A673 (cell line): ENCODE measurements at regions not wholly inside any gene's neighbourhood (a gene's known extent, or its start where the extent isn't known, plus 50 kb on each side); places are given as distances from the start of the nearest gene placed in this dataset.

Source experiments
- BruUV-seq: library from RNA; stranded (reverse); fragments of 400-500 nt; replicated peaks from 2 replicates; lab custom pipeline; 2021; lab: Mats Ljungman, UMichigan
- CTCF ChIA-PET: fragments of 300-600 bp; sonication (Branson Sonifier 250); formaldehyde crosslinking; loops from one replicate; lab custom pipeline; 2022; ENCODE audit warnings: antibody characterized with exemption; lab: Charles Lee
- POLR2A ChIA-PET: fragments of 300-600 bp; sonication (Branson Sonifier 250); formaldehyde crosslinking; loops from one replicate; lab custom pipeline; 2022; ENCODE audit warnings: antibody characterized with exemption; ENCODE audit not compliant: low non-redundant PET; lab: Charles Lee
- DNase-seq: peaks from one replicate; pipeline ENCODE4 v3.0.0-alpha.2; 2015; ENCODE audit warnings: low spot score
- H3K27ac ChIP-seq: fragments of 200-600 bp; sonication (generic); 2 replicates; pipeline ENCODE4 v1.5.1; 2016; ENCODE audit warnings: mixed run types, low read depth, mild to moderate bottlenecking, mixed read lengths, antibody characterized with exemption, low read length; ENCODE audit not compliant: poor library complexity, severe bottlenecking
- H3K27me3 ChIP-seq: fragments of 200-600 bp; sonication (generic); replicated peaks from 2 replicates; pipeline ENCODE4 v1.6.1; 2017; ENCODE audit warnings: mixed run types, low read depth, mild to moderate bottlenecking, mixed read lengths, antibody characterized with exemption, low read length; ENCODE audit not compliant: insufficient read depth, poor library complexity
- H3K36me3 ChIP-seq: fragments of 200-600 bp; sonication (generic); 2 replicates; pipeline ENCODE4 v1.6.1; 2016; ENCODE audit warnings: mixed run types, mild to moderate bottlenecking, mixed read lengths, antibody characterized with exemption, low read length; ENCODE audit not compliant: insufficient read depth, poor library complexity, severe bottlenecking
- H3K4me1 ChIP-seq: fragments of 200-600 bp; sonication (generic); 2 replicates; pipeline ENCODE4 v1.6.1; 2017; ENCODE audit warnings: mixed run types, mild to moderate bottlenecking, mixed read lengths, antibody characterized with exemption, low read length; ENCODE audit not compliant: insufficient read depth, poor library complexity, severe bottlenecking
- H3K4me3 ChIP-seq: fragments of 200-600 bp; sonication (generic); 2 replicates; pipeline ENCODE4 v1.5.1; 2016; ENCODE audit warnings: low read depth, mixed run types, mild to moderate bottlenecking, mixed read lengths, low read length; ENCODE audit not compliant: poor library complexity, severe bottlenecking
- H3K9me3 ChIP-seq: fragments of 200-600 bp; sonication (generic); 2 replicates; pipeline ENCODE4 v1.6.1; 2016; ENCODE audit warnings: mixed run types, low read depth, mild to moderate bottlenecking, mixed read lengths, antibody characterized with exemption, low read length; ENCODE audit not compliant: poor library complexity, severe bottlenecking
- CTCF ChIP-seq: fragments of 300-800, 200-600 bp; sonication (generic); conservative IDR thresholded peaks from 2 replicates; pipeline ENCODE4 v1.5.1; 2017; ENCODE audit warnings: low read depth, mild to moderate bottlenecking, antibody characterized with exemption, low read length, moderate library complexity, mixed read lengths
- EZH2 ChIP-seq: fragments of 200-600 bp; sonication (generic); IDR thresholded peaks from 2 replicates; pipeline ENCODE4 v1.6.1; 2017; ENCODE audit warnings: borderline replicate concordance, low read depth, mild to moderate bottlenecking, mixed read lengths, antibody characterized with exemption, low read length; ENCODE audit not compliant: poor library complexity, severe bottlenecking
- intact Hi-C: fragments of 100-400 bp; cut with micrococcal nuclease; formaldehyde crosslinking; loops from one replicate; pipeline ENCODE4 v1.10.0; 2022; ENCODE audit not compliant: unreplicated experiment

- no peaks in the 10 kb centered on the region for H3K27me3 ChIP-seq
- TF ChIP-seq EZH2 (no peak), CTCF (peak; percentile 54)
- H3K27ac ChIP-seq: peak overlapping the region; percentile 76
- H3K4me1 ChIP-seq: peaks cover 33% of the 10 kb centered on the region
- intact Hi-C loops: loop anchor here (2.0 to 10.0 kb wide), 3 partner anchors 136 to 1288 kb away; no protein-coding TSS in a partner anchor
- H3K4me3 ChIP-seq: no peak overlapping the region
- ChIA-PET CTCF (interaction anchor here (0.6 to 0.7 kb wide), 4 partner anchors 131 to 180 kb away, joined by 3 to 7 read pairs (median 4); no protein-coding TSS in a partner anchor), POLR2A (interaction anchor here (0.9 kb wide), 1 partner anchor 1292 kb away, joined by 3 read pairs; no protein-coding TSS in a partner anchor)
- BruUV-seq: no TSS peak
- no peaks in the 10 kb centered on the region for H3K9me3 ChIP-seq
- DNase-seq: peak; percentile 86
- H3K36me3 ChIP-seq: no peaks in the 10 kb centered on the region
Measured at GRCh38 chr2:199602271-199602895, 144.6 kb upstream of the SATB2 start.

GRCh38 chr2:199596549-199596948 is 138.8 kb upstream of the SATB2 start:
- Histone ChIP-seq H3K27me3 (no peaks in the 10 kb centered on the region), H3K9me3 (no peaks in the 10 kb centered on the region), H3K27ac (no peak overlapping the region), H3K4me1 (peaks cover 7% of the 10 kb centered on the region), H3K4me3 (no peak overlapping the region), H3K36me3 (no peaks in the 10 kb centered on the region)
- intact Hi-C loops: loop anchor here (10.0 kb wide), 1 partner anchor 332 kb away; no protein-coding TSS in a partner anchor
- ChIA-PET CTCF (interaction anchor here (0.5 to 0.7 kb wide), 6 partner anchors 100 to 1287 kb away, joined by 3 read pairs; no protein-coding TSS in a partner anchor), POLR2A (no interaction called here)
- DNase-seq: peak; percentile 49
- no TSS peak for BruUV-seq
- no peak for TF ChIP-seq EZH2
- TF ChIP-seq CTCF: peak; percentile 63

GRCh38 chr2:199594443-199594842 is 136.7 kb upstream of the SATB2 start:
- POLR2A ChIA-PET: no interaction called here
- no TSS peak for BruUV-seq
- Histone ChIP-seq H3K9me3 (no peaks in the 10 kb centered on the region), H3K36me3 (no peaks in the 10 kb centered on the region), H3K27ac (no peak overlapping the region), H3K4me1 (peaks cover 13% of the 10 kb centered on the region), H3K27me3 (no peaks in the 10 kb centered on the region), H3K4me3 (no peak overlapping the region)
- TF ChIP-seq CTCF: no peak
- no peak for TF ChIP-seq EZH2
- CTCF ChIA-PET: no interaction called here
- intact Hi-C loops: loop anchor here (10.0 kb wide), 1 partner anchor 330 kb away; no protein-coding TSS in a partner anchor
- DNase-seq: no peak
